ENCODE measurements at regions not wholly inside any gene's neighbourhood (a gene's known extent, or its start where the extent isn't known, plus 50 kb on each side); places are given as distances from the start of the nearest gene placed in this dataset.

DNA sequence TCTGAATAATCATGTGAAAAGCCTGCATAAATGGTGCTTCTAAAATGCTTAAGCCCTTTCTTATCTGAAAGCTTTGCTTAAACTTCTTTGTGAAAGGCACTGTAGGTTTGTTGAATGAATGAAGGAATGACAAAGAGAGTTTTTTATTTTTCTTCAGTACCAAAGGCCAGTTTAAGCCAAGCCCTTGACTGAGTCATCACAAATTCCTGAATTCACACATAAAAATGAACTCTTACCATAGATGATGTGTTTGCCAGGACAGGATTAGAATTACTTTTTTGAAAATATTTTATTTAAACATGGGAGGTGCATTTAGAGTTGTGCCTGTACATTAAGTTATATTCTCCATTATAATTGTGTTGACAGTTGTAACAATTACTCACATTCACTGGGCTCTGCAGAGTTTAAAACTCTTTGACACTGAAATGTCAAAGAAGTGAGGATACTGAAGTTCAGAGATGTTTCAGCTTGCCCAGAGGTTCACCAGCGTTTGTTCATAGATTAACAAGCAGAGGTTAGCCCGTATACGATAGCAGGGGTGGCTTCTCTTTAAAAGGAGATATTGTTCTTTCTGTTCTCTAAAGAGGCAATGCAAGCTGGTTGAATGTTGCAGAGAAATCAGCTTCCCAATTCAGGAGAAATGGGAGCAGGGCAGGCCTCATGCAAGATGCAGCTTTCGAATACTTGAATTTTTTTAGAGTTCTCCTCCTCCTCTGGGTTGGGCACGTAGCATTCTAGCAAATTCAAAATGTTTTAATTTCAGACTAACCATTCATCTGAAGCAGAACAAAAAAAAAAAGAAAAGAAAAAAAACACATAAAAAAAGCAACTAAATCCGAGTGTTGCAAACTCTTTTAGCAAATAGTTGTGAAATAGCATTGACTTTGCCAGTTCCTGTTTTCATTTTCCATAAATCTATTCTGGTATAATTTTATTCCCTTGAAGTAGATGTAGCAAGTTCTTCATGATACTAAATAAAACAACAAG, 358.7 kb upstream of the KLF4 start:
- Mint-ChIP-seq H3K4me3 (no peak overlapping the region), H3K27ac (ENCODE audit: unreplicated experiment) (no peak overlapping the region), H3K4me1 (no peaks in the 10 kb centered on the region), H3K9me3 (no peaks in the 10 kb centered on the region), H3K36me3 (ENCODE audit: low read depth) (no peaks in the 10 kb centered on the region), H3K27me3 (ENCODE audit: low read depth) (no peaks in the 10 kb centered on the region)
- TF ChIP-seq CTCF (conservative IDR thresholded peaks at IDR 0.05) = no peak
- no peak for DNase-seq (ENCODE audit: low read depth, low spot score)

GRCh38 chr9:107842530-107842929, 353.0 kb upstream of the KLF4 start:
- H3K4me3 Mint-ChIP-seq = no peak overlapping the region
- no peaks in the 10 kb centered on the region for H3K9me3 Mint-ChIP-seq
- H3K27me3 Mint-ChIP-seq (ENCODE audit: low read depth) = no peaks in the 10 kb centered on the region
- H3K4me1 Mint-ChIP-seq = no peaks in the 10 kb centered on the region
- no peak for TF ChIP-seq CTCF (conservative IDR thresholded peaks at IDR 0.05)
- H3K36me3 Mint-ChIP-seq (ENCODE audit: low read depth) = no peaks in the 10 kb centered on the region
- DNase-seq (ENCODE audit: low read depth, low spot score) = no peak
- no peak overlapping the region for H3K27ac Mint-ChIP-seq (ENCODE audit: unreplicated experiment)

- Mint-ChIP-seq H3K27me3 (ENCODE audit: low read depth) (no peaks in the 10 kb centered on the region), H3K4me3 (no peak overlapping the region), H3K36me3 (ENCODE audit: low read depth) (no peaks in the 10 kb centered on the region), H3K9me3 (no peaks in the 10 kb centered on the region), H3K4me1 (no peaks in the 10 kb centered on the region), H3K27ac (ENCODE audit: unreplicated experiment) (no peak overlapping the region)
- no peak for DNase-seq (ENCODE audit: low read depth, low spot score)
- TF ChIP-seq CTCF (conservative IDR thresholded peaks at IDR 0.05) = no peak
These were observed 351.5 kb upstream of the KLF4 start for GRCh38 chr9:107841076-107841475.

DNA sequence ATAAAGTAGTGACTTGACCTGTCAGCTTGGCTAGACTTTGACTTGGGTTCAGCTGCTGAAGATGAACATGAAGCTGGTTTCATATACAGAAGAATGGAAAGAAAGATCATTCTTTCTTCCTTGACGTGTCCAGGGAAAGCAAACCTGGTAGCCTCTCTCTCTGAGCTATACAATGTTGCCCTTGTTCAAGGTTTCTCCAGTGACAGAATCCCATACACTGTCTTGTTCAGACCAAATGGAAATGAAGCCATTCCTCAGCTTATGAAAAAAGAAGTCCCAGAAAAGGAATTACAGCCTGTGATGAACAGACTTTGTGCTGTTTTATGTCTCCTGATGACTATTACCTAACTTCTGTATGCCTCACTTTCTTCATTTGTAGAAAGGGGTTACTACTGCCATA, 349.8 kb upstream of the KLF4 start:
- H3K9me3 Mint-ChIP-seq = no peaks in the 10 kb centered on the region
- TF ChIP-seq CTCF (conservative IDR thresholded peaks at IDR 0.05) = no peak
- H3K27ac Mint-ChIP-seq (ENCODE audit: unreplicated experiment) = no peak overlapping the region
- H3K36me3 Mint-ChIP-seq (ENCODE audit: low read depth) = no peaks in the 10 kb centered on the region
- no peak for DNase-seq (ENCODE audit: low read depth, low spot score)
- H3K27me3 Mint-ChIP-seq (ENCODE audit: low read depth) = no peaks in the 10 kb centered on the region
- H3K4me1 Mint-ChIP-seq = no peaks in the 10 kb centered on the region
- H3K4me3 Mint-ChIP-seq = no peak overlapping the region

DNA sequence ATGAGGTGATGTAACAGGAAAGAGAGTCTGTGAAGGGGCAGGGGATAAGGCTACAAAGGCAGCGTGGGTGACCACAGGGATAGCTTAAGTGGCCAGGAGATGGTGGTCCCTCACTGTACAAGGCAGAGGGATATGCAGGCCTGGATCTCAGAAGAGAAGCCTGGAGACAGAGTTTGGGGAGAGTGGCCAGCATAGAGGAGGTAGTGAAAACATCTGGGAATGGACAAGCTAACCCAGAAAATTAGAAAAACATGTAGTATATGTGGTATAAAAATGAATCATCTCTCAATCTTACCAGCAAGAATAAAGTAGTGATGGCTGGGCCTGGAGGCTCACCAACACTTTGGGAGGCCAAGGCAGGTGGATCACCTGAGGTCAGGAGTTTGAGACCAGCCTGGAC, 349.2 kb upstream of the KLF4 start:
- Mint-ChIP-seq H3K9me3 (no peaks in the 10 kb centered on the region), H3K4me3 (no peak overlapping the region), H3K36me3 (ENCODE audit: low read depth) (no peaks in the 10 kb centered on the region), H3K27ac (ENCODE audit: unreplicated experiment) (no peak overlapping the region), H3K4me1 (no peaks in the 10 kb centered on the region), H3K27me3 (ENCODE audit: low read depth) (no peaks in the 10 kb centered on the region)
- no peak for TF ChIP-seq CTCF (conservative IDR thresholded peaks at IDR 0.05)
- DNase-seq (ENCODE audit: low read depth, low spot score) = no peak

Measured in neural crest cell (in vitro differentiated cells).